IMR-90 (cell line): ENCODE measurements at regions not wholly inside any gene's neighbourhood (a gene's known extent, or its start where the extent isn't known, plus 50 kb on each side); places are given as distances from the start of the nearest gene placed in this dataset.

ENCODE experiments used
- ATAC-seq: fragments of 200-7000 bp; cut with Tn5 transposase; 2 replicates; pipeline ENCODE4 v1.9.1; 2020; ENCODE audit warnings: low read depth, mild to moderate bottlenecking, moderate library complexity
- BruUV-seq: library from RNA; stranded (reverse); fragments of 400-500 nt; replicated peaks from 2 replicates; lab custom pipeline; 2021; lab: Mats Ljungman, UMichigan
- CTCF ChIA-PET: fragments of 300-600 bp; formaldehyde crosslinking; extraction: SDS; loops from one replicate; lab custom pipeline; 2021; ENCODE audit warnings: antibody characterized with exemption; lab: Yijun Ruan, JAX
- POLR2A ChIA-PET: fragments of 300-600 bp; sonication (Branson Sonifier 250); formaldehyde crosslinking; loops from one replicate; lab custom pipeline; 2022; ENCODE audit warnings: antibody characterized with exemption; ENCODE audit not compliant: unreplicated experiment; lab: Charles Lee
- DNase-seq: peaks from one replicate; pipeline ENCODE4 v3.0.0; 2013
- H2AFZ ChIP-seq: replicated peaks from 2 replicates; pipeline ENCODE3; 2013; ENCODE audit warnings: low read length, mild to moderate bottlenecking; ENCODE audit not compliant: poor library complexity
- H2AK5ac ChIP-seq: 2 replicates; pipeline ENCODE4 v1.6.1; 2013; ENCODE audit warnings: low read depth, low read length, inconsistent platforms
- H2AK9ac ChIP-seq: replicated peaks from 2 replicates; pipeline ENCODE3; 2013; ENCODE audit warnings: mild to moderate bottlenecking, low read depth, low read length, moderate library complexity; ENCODE audit not compliant: poor library complexity
- H2BK120ac ChIP-seq: 2 replicates; pipeline ENCODE4 v1.6.1; 2013; ENCODE audit warnings: low read depth, low read length, inconsistent platforms
- H2BK15ac ChIP-seq: 3 replicates; pipeline ENCODE4 v1.6.1; 2013; ENCODE audit warnings: low read depth, low read length, inconsistent platforms
- H2BK20ac ChIP-seq: 2 replicates; pipeline ENCODE4 v1.6.1; 2013; ENCODE audit warnings: low read depth, mild to moderate bottlenecking, inconsistent platforms, low read length, moderate library complexity
- H2BK5ac ChIP-seq: 2 replicates; pipeline ENCODE4 v1.6.1; 2013; ENCODE audit warnings: mild to moderate bottlenecking, low read depth, low read length, inconsistent platforms; ENCODE audit not compliant: poor library complexity, severe bottlenecking
- H3K14ac ChIP-seq: replicated peaks from 2 replicates; pipeline ENCODE4 v1.6.1; 2013; ENCODE audit warnings: low read depth, low read length, inconsistent platforms
- H3K18ac ChIP-seq: 2 replicates; pipeline ENCODE4 v1.6.1; 2013; ENCODE audit warnings: low read depth, low read length, control low read depth
- H3K23ac ChIP-seq: 2 replicates; pipeline ENCODE4 v1.6.1; 2013; ENCODE audit warnings: low read depth, low read length, inconsistent platforms
- H3K27ac ChIP-seq: 2 replicates; pipeline ENCODE4 v1.5.1; 2013; ENCODE audit warnings: mild to moderate bottlenecking, control low read depth, low read length; ENCODE audit not compliant: insufficient read depth
- H3K27me3 ChIP-seq: 2 replicates; pipeline ENCODE4 v1.6.1; 2013; ENCODE audit warnings: low read length; ENCODE audit not compliant: control insufficient read depth, insufficient read depth
- H3K36me3 ChIP-seq: 2 replicates; pipeline ENCODE4 v1.6.1; 2013; ENCODE audit warnings: low read length, mixed read lengths; ENCODE audit not compliant: control insufficient read depth, insufficient read depth
- H3K4ac ChIP-seq: 2 replicates; pipeline ENCODE4 v1.6.1; 2013; ENCODE audit warnings: low read depth, low read length, inconsistent platforms
- H3K4me1 ChIP-seq: 2 replicates; pipeline ENCODE4 v1.6.1; 2013; ENCODE audit warnings: low read length, mixed read lengths; ENCODE audit not compliant: control insufficient read depth, insufficient read depth
- H3K4me2 ChIP-seq: 2 replicates; pipeline ENCODE4 v1.6.1; 2013; ENCODE audit warnings: low read depth, mild to moderate bottlenecking, control low read depth, low read length, moderate library complexity
- H3K4me3 ChIP-seq: 2 replicates; pipeline ENCODE4 v1.5.1; 2013; ENCODE audit warnings: low read depth, mild to moderate bottlenecking, control low read depth, low read length, moderate library complexity; ENCODE audit not compliant: insufficient read depth
- H3K56ac ChIP-seq: 2 replicates; pipeline ENCODE4 v1.6.1; 2013; ENCODE audit warnings: low read length, inconsistent platforms; ENCODE audit not compliant: insufficient read depth; ENCODE audit errors: extremely low read depth
- H3K79me1 ChIP-seq, 2 experiments: 2 replicates each; pipeline ENCODE4 v1.6.1; 2013; ENCODE audit warnings: low read length in 2 of 2, inconsistent platforms in 1 of 2, low read depth in 1 of 2
- H3K9ac ChIP-seq: 2 replicates; pipeline ENCODE4 v1.6.1; 2013; ENCODE audit warnings: low read depth, low read length, control low read depth
- H3K9me1 ChIP-seq: 2 replicates; pipeline ENCODE4 v1.6.1; 2013; ENCODE audit warnings: low read length, inconsistent platforms; ENCODE audit not compliant: insufficient read depth
- H3K9me3 ChIP-seq: 2 replicates; pipeline ENCODE4 v1.6.1; 2013; ENCODE audit warnings: low read length; ENCODE audit not compliant: control insufficient read depth, insufficient read depth
- H4K20me1 ChIP-seq: 2 replicates; pipeline ENCODE4 v1.6.1; 2013; ENCODE audit warnings: low read length, inconsistent platforms; ENCODE audit not compliant: insufficient read depth
- H4K5ac ChIP-seq: 2 replicates; pipeline ENCODE4 v1.6.1; 2013; ENCODE audit warnings: mild to moderate bottlenecking, low read depth, low read length, control low read depth
- H4K8ac ChIP-seq, 2 experiments: 2 replicates each; pipeline ENCODE4 v1.6.1; 2013; ENCODE audit warnings: low read depth in 2 of 2, low read length in 2 of 2, control low read depth in 1 of 2, inconsistent platforms in 1 of 2
- H4K91ac ChIP-seq: 2 replicates; pipeline ENCODE4 v1.6.1; 2013; ENCODE audit warnings: low read depth, low read length, inconsistent platforms; ENCODE audit not compliant: insufficient read depth
- BHLHE40 ChIP-seq: fragments of 150-350 bp; IDR thresholded peaks from 2 replicates; pipeline ENCODE4 v1.6.1; 2016; ENCODE audit warnings: mild to moderate bottlenecking, low read depth, low read length
- CEBPB ChIP-seq: IDR thresholded peaks from 2 replicates; pipeline ENCODE4 v1.6.1; 2012; ENCODE audit warnings: low read depth, low read length, improper control_type of control experiment
- CHD1 ChIP-seq: IDR thresholded peaks from 2 replicates; pipeline ENCODE4 v1.6.1; 2012; ENCODE audit warnings: low read depth, low read length, improper control_type of control experiment
- FOS ChIP-seq: fragments of 150-350 bp; IDR thresholded peaks from 2 replicates; pipeline ENCODE4 v1.6.1; 2016; ENCODE audit warnings: low read depth, low read length
- MAFK ChIP-seq: IDR thresholded peaks from 2 replicates; pipeline ENCODE4 v1.6.1; 2012; ENCODE audit warnings: low read depth, low read length, improper control_type of control experiment
- MAZ ChIP-seq: IDR thresholded peaks from 2 replicates; pipeline ENCODE4 v1.6.1; 2012; ENCODE audit warnings: low read depth, mild to moderate bottlenecking, low read length, improper control_type of control experiment, moderate library complexity, borderline replicate concordance
- MXI1 ChIP-seq: IDR thresholded peaks from 2 replicates; pipeline ENCODE4 v1.6.1; 2012; ENCODE audit warnings: low read depth, mild to moderate bottlenecking, low read length, moderate library complexity, borderline replicate concordance
- NFE2L2 ChIP-seq: fragments of 150-350 bp; IDR thresholded peaks from 2 replicates; pipeline ENCODE4 v1.6.1; 2016; ENCODE audit warnings: low read depth, mild to moderate bottlenecking, low read length
- POLR2A ChIP-seq: IDR thresholded peaks from 2 replicates; pipeline ENCODE4 v1.6.1; 2012; ENCODE audit warnings: mild to moderate bottlenecking, low read depth, low read length
- RCOR1 ChIP-seq: IDR thresholded peaks from 2 replicates; pipeline ENCODE4 v1.6.1; 2012; ENCODE audit warnings: mild to moderate bottlenecking, low read length, improper control_type of control experiment; ENCODE audit not compliant: insufficient replicate concordance
- RFX5 ChIP-seq: IDR thresholded peaks from 2 replicates; pipeline ENCODE4 v1.8.0; 2012; ENCODE audit warnings: low read depth, mild to moderate bottlenecking, low read length, moderate library complexity
- SMC3 ChIP-seq: fragments of 150-350 bp; IDR thresholded peaks from 2 replicates; pipeline ENCODE4 v1.6.1; 2016; ENCODE audit warnings: low read depth, mild to moderate bottlenecking, antibody characterized with exemption, low read length, moderate library complexity
- WGBS, 2 experiments: methylation state at CpG; one replicate each; pipeline versions ENCODE4 v1.1.5 to v1.1.7; 2013; ENCODE audit warnings: missing lambda C conversion rate in 2 of 2; ENCODE audit not compliant: insufficient read length in 1 of 2; ENCODE audit errors: extremely low coverage in 2 of 2; 5-methylcytosine and 5-hydroxymethylcytosine counted together
- dilution Hi-C: fragments of 300-500 bp; cut with HindIII; formaldehyde crosslinking; loops from one replicate; pipeline ENCODE4 v1.14.3; 2018; ENCODE audit warnings: low sequenced_read_pairs; ENCODE audit not compliant: unreplicated experiment
- in situ Hi-C: fragments of 300-500 bp; cut with MboI; formaldehyde crosslinking; loops from 3 replicates; pipeline ENCODE4 v1.14.3; 2019; ENCODE audit warnings: low sequenced_read_pairs, inconsistent platforms, mixed read lengths
- intact Hi-C: fragments of 100-400 bp; cut with micrococcal nuclease; formaldehyde crosslinking; loops from 2 replicates; pipeline ENCODE4 v1.10.0; 2022
- TF ChIP-seq, protein P1 (sequence below): conservative IDR thresholded peaks from 2 replicates; pipeline ENCODE4 v1.5.1; 2012; ENCODE audit warnings: mild to moderate bottlenecking, low read depth, low read length, improper control_type of control experiment
- TF ChIP-seq, protein P2 (sequence below): fragments of 150-350 bp; IDR thresholded peaks from 2 replicates; pipeline ENCODE4 v1.6.1; 2017; ENCODE audit warnings: mild to moderate bottlenecking, antibody characterized with exemption, low read length, low read depth
- TF ChIP-seq, protein P3 (sequence below): fragments of 150-350 bp; IDR thresholded peaks from 2 replicates; pipeline ENCODE4 v1.6.1; 2016; ENCODE audit warnings: low read depth, mild to moderate bottlenecking, low read length, moderate library complexity, borderline replicate concordance

DNA sequence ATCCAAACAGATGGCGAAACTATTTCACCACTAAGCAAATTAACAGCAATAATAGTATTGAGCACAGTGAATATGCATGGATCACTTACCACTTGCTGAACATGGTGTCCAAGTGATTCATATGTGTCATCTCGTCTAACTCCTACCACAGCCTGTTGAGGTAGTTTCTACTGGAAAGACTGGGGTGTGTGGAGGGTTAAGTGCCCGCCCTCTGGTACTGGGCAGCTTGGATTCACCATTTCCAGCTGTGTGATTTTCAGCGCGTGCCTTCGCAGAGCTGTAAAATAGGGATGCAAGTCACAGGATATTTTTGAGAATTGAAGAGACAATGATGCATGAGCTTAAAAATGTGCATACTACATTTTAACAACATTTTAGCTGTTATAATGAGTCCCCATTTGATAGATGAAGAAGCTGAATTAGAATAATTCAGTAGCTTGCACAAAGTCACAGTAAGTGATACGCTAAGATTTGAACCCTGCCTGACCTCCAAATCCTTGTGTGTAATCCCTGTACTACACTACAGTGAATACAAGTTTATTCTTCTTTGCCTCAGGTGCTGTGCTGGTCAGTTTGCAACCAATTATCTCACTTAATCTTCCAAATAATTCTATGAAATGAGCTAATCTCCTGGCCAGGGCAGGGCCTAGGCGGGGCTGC lies 75.2 kb upstream of the SIX2 start:
- Histone ChIP-seq H3K4me2 (no peak overlapping the region), H2AK9ac (no peak overlapping the region), H2BK120ac (no peak overlapping the region), H3K4me1 (no peaks in the 10 kb centered on the region), H2BK15ac (no peak overlapping the region), H3K79me1 (no peaks in the 10 kb centered on the region), H2AK5ac (no peak overlapping the region), H4K91ac (no peak overlapping the region), H3K4me3 (no peak overlapping the region), H3K23ac (no peak overlapping the region), H2BK20ac (no peak overlapping the region), H3K27me3 (peaks cover 19% of the 10 kb centered on the region), H3K9me1 (no peaks in the 10 kb centered on the region), H3K9ac (no peak overlapping the region), H4K8ac (no peak overlapping the region), H3K36me3 (no peaks in the 10 kb centered on the region), H3K27ac (no peak overlapping the region), H3K4ac (no peak overlapping the region), H3K18ac (no peak overlapping the region), H3K14ac (no peak overlapping the region), H2BK5ac (no peak overlapping the region), H3K9me3 (no peaks in the 10 kb centered on the region), H4K5ac (no peak overlapping the region), H3K56ac (no peak overlapping the region), H2AFZ (no peak overlapping the region), H4K20me1 (no peaks in the 10 kb centered on the region)
- TF ChIP-seq MAFK (no peak), MAZ (no peak), MXI1 (no peak), BHLHE40 (no peak), RCOR1 (no peak), SMC3 (no peak), POLR2A (no peak), RFX5 (no peak), NFE2L2 (no peak), CEBPB (no peak), CHD1 (no peak), FOS (no peak)
- TF ChIP-seq, protein P1, sequence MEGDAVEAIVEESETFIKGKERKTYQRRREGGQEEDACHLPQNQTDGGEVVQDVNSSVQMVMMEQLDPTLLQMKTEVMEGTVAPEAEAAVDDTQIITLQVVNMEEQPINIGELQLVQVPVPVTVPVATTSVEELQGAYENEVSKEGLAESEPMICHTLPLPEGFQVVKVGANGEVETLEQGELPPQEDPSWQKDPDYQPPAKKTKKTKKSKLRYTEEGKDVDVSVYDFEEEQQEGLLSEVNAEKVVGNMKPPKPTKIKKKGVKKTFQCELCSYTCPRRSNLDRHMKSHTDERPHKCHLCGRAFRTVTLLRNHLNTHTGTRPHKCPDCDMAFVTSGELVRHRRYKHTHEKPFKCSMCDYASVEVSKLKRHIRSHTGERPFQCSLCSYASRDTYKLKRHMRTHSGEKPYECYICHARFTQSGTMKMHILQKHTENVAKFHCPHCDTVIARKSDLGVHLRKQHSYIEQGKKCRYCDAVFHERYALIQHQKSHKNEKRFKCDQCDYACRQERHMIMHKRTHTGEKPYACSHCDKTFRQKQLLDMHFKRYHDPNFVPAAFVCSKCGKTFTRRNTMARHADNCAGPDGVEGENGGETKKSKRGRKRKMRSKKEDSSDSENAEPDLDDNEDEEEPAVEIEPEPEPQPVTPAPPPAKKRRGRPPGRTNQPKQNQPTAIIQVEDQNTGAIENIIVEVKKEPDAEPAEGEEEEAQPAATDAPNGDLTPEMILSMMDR = no peak
- TF ChIP-seq, protein P2, sequence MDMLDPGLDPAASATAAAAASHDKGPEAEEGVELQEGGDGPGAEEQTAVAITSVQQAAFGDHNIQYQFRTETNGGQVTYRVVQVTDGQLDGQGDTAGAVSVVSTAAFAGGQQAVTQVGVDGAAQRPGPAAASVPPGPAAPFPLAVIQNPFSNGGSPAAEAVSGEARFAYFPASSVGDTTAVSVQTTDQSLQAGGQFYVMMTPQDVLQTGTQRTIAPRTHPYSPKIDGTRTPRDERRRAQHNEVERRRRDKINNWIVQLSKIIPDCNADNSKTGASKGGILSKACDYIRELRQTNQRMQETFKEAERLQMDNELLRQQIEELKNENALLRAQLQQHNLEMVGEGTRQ = no peak
- TF ChIP-seq, protein P3, sequence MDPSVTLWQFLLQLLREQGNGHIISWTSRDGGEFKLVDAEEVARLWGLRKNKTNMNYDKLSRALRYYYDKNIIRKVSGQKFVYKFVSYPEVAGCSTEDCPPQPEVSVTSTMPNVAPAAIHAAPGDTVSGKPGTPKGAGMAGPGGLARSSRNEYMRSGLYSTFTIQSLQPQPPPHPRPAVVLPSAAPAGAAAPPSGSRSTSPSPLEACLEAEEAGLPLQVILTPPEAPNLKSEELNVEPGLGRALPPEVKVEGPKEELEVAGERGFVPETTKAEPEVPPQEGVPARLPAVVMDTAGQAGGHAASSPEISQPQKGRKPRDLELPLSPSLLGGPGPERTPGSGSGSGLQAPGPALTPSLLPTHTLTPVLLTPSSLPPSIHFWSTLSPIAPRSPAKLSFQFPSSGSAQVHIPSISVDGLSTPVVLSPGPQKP = no peak
- dilution Hi-C loops (no loop called here), intact Hi-C loops (no loop called here), in situ Hi-C loops (no loop called here)
- BruUV-seq = no TSS peak
- WGBS, 2 experiments = 83% methylated on average over 1 of the region's 8 CpGs; no CpG with 5 or more reads in 1 of the 2 experiments
- ATAC-seq (no peak), DNase-seq (no peak)
- ChIA-PET CTCF (no interaction called here), POLR2A (no interaction called here)
